IPS-NIHi7 (cell line): ENCODE measurements at regions not wholly inside any gene's neighbourhood (a gene's known extent, or its start where the extent isn't known, plus 50 kb on each side); places are given as distances from the start of the nearest gene placed in this dataset.
"Not testable (repeated sequence)": the region's sequence is repeated elsewhere in the genome, so short reads cannot be mapped to it uniquely, and the experiment has no call there.

Experiments used
- DNase-seq: peaks from one replicate; pipeline ENCODE4 v3.0.0; 2012; ENCODE audit warnings: mixed read lengths; ENCODE audit errors: extremely low spot score

- DNase-seq, result no peak
Measured at GRCh38 chr6:114650891-114651290, 308.1 kb upstream of the HS3ST5 start.

- DNase-seq, result no peak
Measured at GRCh38 chr6:114649298-114649697, 306.5 kb upstream of the HS3ST5 start.

- no peak for DNase-seq
Measured at GRCh38 chr6:114648847-114649246, 306.0 kb upstream of the HS3ST5 start.

- peak; percentile 73 for DNase-seq
Measured at GRCh38 chr6:114638341-114638740, 295.5 kb upstream of the HS3ST5 start.

- no peak for DNase-seq
Measured at GRCh38 chr6:114634016-114634415, 291.2 kb upstream of the HS3ST5 start.

GRCh38 chr6:114626226-114626625 lies 283.4 kb upstream of the HS3ST5 start:
- not testable (repeated sequence) for DNase-seq

GRCh38 chr6:114619621-114620200 lies 276.9 kb upstream of the HS3ST5 start:
- DNase-seq, result no peak

- DNase-seq, result no peak
Measured at GRCh38 chr6:114611696-114612095, 268.9 kb upstream of the HS3ST5 start.

GRCh38 chr6:114608091-114608490 lies 265.3 kb upstream of the HS3ST5 start:
- no peak for DNase-seq

DNA sequence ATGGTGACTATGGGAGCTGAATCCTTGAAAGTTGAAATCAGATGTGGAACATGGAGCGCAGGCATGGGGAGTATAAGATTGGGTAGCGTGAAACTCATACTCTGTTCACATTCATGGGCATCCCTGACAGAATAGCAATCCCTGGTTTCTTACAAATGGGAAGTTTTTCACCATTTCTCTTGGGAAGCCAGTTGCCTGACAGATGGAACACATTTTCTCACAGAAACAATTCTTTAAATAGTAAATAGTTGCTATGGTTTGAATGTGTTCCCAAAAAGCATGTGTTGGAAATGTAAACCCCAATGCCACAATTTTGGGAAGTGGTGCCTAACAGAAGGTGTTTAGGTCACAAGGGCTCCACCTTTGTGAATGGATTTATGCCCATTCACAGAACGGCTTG lies 262.8 kb upstream of the HS3ST5 start:
- DNase-seq, result no peak

- DNase-seq, result no peak
Measured at GRCh38 chr6:114600381-114600780, 257.6 kb upstream of the HS3ST5 start.

DNA sequence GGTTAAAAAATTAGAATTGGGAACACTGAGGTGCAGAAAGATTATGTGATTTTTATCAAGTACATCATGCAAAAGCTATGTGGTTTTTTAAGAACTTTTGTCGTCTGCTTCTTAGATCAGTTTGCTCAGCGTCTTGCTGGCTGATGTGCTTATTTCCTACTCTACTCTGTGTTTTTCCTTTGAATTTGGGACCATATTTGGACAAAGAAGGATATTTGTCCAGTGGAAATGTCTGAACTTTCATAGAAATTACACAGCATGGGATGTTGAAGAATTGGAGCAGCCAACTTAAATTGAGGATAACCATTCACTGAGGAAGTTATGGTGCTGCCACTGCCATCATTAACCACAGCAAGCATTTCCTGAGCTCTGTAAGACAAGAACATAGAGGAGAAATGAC lies 252.8 kb upstream of the HS3ST5 start:
- no peak for DNase-seq

GRCh38 chr6:114595186-114595585 lies 252.4 kb upstream of the HS3ST5 start:
- DNase-seq, result no peak

DNA sequence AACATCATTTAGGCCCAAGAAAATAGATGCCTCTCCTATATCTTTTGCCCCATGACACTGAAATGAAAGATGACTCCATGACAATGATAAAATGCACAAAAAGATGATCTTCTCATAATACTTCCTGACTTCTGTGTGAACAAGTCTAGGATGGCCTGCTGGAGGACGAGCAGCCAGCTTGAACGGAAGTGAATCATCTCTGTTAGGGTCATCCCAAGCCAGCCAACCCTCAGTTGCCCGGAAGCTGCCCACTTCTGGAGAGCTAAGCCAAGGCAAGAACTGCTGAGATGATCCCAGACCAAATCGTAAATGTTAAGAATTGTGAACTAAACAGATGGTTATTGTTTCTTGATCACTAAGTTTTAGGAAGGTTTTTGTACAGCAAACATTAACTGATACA lies 249.7 kb upstream of the HS3ST5 start:
- no peak for DNase-seq

- DNase-seq, result no peak
Measured at GRCh38 chr6:114588726-114589125, 245.9 kb upstream of the HS3ST5 start.

DNA sequence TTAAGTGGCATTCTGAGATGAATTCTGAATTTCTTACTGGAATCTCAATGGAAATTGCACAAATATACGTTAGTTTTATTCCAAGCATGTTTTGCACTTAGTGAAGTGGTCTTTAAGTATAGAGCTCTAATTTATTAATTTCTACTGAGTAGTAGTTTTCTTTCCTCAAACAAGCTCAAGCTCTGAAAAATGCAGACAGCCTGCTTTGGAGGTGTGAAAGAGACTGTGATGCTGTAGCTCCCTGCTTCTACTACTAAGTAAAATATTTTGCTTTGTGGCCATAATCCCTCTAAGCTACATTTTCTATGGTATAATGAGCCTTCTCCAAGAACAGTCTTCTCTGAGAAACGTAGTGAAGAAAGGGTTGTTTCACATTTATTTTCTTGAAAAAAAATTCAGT lies 243.5 kb upstream of the HS3ST5 start:
- no peak for DNase-seq

DNA sequence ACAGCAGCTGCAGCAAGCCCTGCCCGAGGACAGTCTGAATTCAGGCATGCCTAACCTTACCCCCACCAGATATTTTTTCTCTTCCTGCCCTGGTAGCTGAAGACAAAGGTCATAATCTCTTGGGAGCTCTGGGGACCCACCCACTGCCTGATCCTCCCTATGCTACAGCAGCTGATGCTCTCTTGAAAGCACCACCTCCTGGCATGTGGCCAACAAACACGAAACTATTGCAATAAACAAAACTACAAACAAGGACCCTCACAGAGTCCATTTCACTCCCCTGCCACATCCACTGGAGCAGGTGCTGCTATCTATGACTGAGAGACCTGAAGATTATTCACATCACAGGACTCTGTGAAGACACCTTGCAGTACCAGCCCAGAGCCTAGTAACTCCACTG lies 238.5 kb upstream of the HS3ST5 start:
- DNase-seq, result no peak

GRCh38 chr6:114580882-114581281 lies 238.1 kb upstream of the HS3ST5 start:
- DNase-seq, result no peak

GRCh38 chr6:114579486-114579885 lies 236.7 kb upstream of the HS3ST5 start:
- DNase-seq, result no peak

DNA sequence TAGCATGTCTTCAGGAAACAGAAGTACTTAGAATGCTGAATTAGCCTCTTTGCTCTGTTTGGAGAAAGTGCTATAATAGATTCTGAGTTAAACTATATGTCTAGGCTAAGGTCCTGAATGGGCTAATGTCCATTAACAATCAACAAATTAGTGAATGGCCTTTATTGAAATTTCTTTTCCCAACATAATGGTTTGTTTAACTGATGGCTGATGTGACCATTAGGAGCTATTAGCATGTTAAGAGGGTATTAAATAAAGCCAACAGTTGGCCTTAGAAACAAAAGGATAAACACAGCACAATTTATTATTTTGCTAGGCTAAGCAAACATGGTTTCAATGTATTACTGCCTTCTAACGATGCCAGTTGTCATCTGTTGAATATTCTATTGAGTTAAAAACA lies 234.3 kb upstream of the HS3ST5 start:
- no peak for DNase-seq

GRCh38 chr6:114576330-114576729 lies 233.5 kb upstream of the HS3ST5 start:
- no peak for DNase-seq

DNA sequence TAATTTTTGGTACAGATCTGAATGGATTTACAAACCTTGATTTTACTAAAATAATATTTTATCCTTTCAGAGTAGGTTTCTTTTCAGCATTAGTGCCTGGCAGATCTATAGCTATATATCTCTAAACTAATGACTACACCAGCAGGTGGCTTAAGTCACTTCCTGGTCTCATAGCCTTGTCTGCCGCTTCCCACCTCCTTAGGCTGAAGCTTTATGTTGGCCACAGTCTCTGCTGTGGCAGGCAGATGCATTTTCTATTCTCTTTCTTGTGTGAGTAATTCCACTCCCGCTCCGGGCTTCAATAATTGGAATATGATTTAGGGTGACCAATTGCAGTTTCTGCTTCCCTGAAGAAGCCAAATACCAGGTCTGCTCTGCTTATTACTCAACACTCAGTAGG lies 226.8 kb upstream of the HS3ST5 start:
- DNase-seq, result peak; percentile 60

DNA sequence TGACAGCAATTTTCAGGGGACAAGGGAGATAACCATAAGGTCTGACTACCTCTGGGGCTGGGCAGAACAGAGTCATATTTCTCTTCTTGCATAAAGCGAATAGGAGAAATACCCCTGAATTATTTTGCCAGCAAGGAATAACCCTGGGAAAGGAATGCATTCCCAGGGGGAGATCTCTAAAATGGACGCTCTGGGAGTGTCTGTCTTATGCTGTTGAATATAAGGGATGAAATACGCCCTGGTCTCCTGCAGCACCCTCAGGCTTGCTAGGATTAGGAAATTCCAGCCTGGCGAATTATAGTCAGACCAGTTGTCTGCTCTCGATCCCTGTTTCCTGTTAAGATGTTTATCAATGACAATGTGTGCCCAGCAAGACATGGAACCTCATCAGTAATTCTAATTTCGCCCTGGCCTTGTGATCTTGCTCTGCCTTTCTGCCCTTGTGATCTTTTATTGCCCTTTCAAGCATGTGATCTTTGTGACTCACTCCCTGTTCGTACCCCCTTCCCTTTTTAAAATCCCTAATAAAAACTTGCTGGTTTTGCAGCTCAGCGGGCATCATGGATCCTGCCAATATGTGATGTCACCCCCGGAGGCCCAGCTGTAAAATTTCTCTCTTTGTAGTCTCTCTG lies 221.6 kb upstream of the HS3ST5 start:
- no peak for DNase-seq

DNA sequence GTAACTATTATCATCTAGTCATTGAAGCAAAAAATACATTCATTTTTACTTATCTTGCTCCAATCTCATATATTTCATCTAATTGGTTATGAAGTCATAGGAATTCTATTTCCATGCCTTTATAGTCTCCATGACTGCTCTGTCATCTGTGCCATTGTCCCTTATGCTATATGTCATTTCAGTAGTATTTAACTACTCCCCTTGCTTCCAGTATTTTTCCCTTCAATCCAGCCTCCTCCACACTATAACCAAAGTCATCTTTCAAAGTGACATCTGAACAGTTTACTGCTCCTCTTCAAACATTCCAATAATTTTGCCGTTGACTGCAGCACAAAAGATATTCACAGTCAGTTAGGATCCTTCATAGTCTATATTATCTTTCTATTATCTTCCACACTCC lies 216.6 kb upstream of the HS3ST5 start:
- no peak for DNase-seq
